ENCODE measurements at regions not wholly inside any gene's neighbourhood (a gene's known extent, or its start where the extent isn't known, plus 50 kb on each side); places are given as distances from the start of the nearest gene placed in this dataset.

GRCh38 chr1:162930532-162930931 is 69.6 kb upstream of the CCDC190 start:
- TF ChIP-seq CTCF (IDR thresholded peaks at IDR 0.05; ENCODE audit: low read length) = no peak
- TF ChIP-seq EZH2 (IDR thresholded peaks at IDR 0.05; ENCODE audit: borderline replicate concordance, low read length) = no peak
